HG03565 (cell line): ENCODE measurements at regions not wholly inside any gene's neighbourhood (a gene's known extent, or its start where the extent isn't known, plus 50 kb on each side); places are given as distances from the start of the nearest gene placed in this dataset.
A peak's percentile ranks its signal among the peaks of the same experiment; 100 is the strongest.

ENCODE experiments used
- ATAC-seq: cut with Tn5 transposase; IDR thresholded peaks from one replicate; pipeline ENCODE4 v1.9.1; 2021; ENCODE audit warnings: mild to moderate bottlenecking, moderate library complexity; ENCODE audit not compliant: unreplicated experiment

GRCh38 chr5:145708169-145708568 lies 127.0 kb downstream of the PRELID2 start:
- no peak for ATAC-seq

- ATAC-seq = no peak
Observed at GRCh38 chr5:145704724-145705123, 130.4 kb downstream of the PRELID2 start.

GRCh38 chr5:145703856-145704255 lies 131.3 kb downstream of the PRELID2 start:
- ATAC-seq = no peak

DNA sequence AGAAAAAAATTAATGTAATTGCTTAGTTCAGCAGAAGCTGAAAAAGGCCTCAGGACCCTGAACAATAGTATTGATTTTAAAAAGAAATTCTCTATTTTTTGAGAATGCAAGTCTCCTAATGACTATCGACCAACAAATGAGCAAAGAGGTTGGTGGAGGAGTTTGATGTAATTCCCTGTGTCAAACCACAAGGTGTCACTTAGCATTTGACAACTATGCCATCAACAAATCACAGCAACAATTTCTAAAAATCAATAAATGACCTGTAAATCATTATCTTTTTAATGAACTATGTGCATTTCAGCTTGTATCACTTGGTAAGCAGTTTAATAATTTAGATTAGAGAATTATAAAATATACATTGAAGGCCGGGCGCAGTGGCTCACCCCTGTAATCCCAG lies 133.7 kb downstream of the PRELID2 start:
- ATAC-seq = no peak

- ATAC-seq = no peak
Observed at GRCh38 chr5:145699846-145700245, 135.3 kb downstream of the PRELID2 start.

- ATAC-seq = peak; percentile 69
Observed at GRCh38 chr5:145697251-145697990, 137.7 kb downstream of the PRELID2 start.

- ATAC-seq = peak; percentile 91
Observed at GRCh38 chr5:145689235-145689634, 145.9 kb downstream of the PRELID2 start.

GRCh38 chr5:145687943-145688342 lies 147.2 kb downstream of the PRELID2 start:
- ATAC-seq = no peak

GRCh38 chr5:145685417-145685816 lies 149.7 kb downstream of the PRELID2 start:
- ATAC-seq = no peak

- no peak for ATAC-seq
Observed at GRCh38 chr5:145683431-145683830, 151.7 kb downstream of the PRELID2 start.

DNA sequence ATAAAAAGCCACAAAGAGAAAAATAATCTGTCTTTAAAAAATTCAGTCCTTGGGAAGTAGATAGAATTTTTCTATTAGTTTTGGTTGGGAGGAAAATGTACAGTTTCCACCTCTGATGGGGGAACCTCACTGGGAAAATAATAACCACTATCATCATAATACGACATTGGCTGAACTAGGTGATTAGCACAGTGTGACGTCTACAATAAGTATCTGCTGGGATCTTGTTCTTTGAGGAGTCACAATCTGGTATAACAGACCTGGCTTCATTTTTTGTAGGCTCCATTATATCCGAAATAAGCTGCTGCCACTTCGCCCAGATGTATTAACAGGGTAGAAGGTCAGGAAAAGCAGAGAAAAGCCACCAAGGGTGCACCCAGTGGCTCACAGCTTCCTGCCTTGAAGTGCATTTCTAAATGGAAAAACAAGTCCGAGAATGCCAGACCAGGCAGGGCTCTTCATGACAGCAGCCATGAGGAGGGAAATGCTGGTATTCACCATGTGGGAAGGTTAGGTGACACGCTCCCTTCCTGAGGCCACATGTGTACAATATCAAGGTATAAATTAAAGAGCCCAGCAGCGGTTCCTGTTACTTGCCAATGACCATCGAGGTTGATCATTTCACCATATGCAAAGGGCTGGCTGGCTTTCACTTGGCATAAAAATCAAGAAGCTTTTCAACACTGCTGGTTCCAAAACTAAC lies 152.8 kb downstream of the PRELID2 start:
- ATAC-seq = no peak

DNA sequence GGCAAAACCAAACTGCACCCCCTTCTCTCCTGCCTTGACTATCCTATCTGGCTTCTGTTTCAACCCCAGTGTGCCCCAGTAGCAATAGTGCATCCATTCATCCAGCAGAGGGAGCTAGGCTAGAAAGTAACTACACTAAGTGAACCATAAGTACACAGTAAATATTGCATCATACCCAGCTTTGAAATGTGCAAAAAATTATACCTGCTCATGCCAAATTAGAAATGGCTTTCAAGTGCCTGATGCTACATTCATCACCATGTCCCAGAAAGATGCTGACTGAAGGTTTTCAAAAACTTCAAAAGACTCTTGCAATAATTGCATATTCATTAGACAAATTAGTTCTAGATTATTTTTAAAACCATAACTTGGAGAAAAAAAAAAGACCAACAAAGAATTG lies 153.5 kb downstream of the PRELID2 start:
- ATAC-seq = peak; percentile 98

- ATAC-seq = no peak
Observed at GRCh38 chr5:145681216-145681615, 153.9 kb downstream of the PRELID2 start.

- ATAC-seq = no peak
Observed at GRCh38 chr5:145680767-145681166, 154.4 kb downstream of the PRELID2 start.

DNA sequence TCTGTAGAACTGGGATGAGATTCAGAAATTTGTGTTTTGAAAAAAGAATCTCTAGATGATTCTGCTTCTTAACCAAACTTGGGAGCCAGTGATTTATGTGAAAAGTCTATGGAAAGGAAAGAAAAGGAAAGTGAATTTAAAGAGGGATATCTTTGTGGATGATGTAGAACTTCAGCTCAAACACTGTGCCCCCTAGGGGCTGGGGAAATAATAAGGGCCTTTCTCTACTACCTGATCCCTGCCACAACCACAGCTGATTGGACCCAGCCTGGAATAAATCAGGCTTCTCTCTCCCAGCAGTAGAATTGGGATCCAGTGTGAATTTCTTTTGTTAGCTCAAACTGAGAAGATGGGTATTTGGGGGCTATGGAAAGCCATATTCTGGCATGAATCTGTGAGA lies 155.0 kb downstream of the PRELID2 start:
- no peak for ATAC-seq

GRCh38 chr5:145678255-145678654 lies 156.9 kb downstream of the PRELID2 start:
- no peak for ATAC-seq

- ATAC-seq = no peak
Observed at GRCh38 chr5:145673786-145674185, 161.4 kb downstream of the PRELID2 start.

DNA sequence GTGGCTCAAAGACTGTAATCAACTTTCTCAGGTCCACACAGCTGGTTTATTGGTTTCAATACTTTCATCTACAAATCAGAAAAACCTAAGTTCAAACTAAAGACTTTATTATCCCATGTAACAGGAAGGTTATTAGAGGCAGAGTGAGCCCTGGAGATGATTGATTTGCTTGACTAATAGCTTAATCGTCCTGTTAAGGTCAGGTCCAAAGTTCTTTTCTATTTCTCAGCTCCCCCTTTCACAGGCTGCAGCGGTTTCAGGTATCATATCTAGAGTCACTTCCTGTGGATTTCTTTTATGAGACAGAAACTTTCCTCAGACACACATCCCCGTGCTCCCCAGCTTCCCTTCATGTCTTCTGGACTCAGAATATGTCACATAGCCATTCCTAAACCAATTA lies 166.4 kb downstream of the PRELID2 start:
- ATAC-seq = no peak

DNA sequence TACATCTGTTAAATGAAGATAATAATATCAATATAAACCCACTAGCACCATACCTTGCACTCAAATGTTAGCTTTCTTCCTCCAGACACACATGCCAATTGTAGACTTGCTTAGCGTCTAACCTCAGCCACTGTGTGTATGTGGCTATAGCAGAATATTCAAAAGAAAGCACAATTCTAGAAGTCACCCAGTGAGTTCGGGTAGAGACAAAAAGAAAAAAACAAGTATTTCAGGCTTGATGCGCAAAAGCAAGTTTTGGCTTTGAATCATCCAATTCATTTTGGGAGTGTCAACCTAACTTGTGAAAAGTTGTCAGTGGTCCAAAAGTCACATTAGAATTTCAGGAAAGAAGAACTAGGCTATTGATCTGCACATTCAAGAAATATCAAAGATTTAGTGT lies 167.4 kb downstream of the PRELID2 start:
- ATAC-seq = no peak

GRCh38 chr5:145666591-145666990 lies 168.6 kb downstream of the PRELID2 start:
- no peak for ATAC-seq

- ATAC-seq = no peak
Observed at GRCh38 chr5:145661737-145662485, 173.2 kb downstream of the PRELID2 start.
